B cell (primary cell): ENCODE measurements at regions not wholly inside any gene's neighbourhood (a gene's known extent, or its start where the extent isn't known, plus 50 kb on each side); places are given as distances from the start of the nearest gene placed in this dataset.

Experiments
- ATAC-seq: fragments of 200-7000 bp; cut with Tn5 transposase; one replicate; pipeline ENCODE4 v1.10.0; 2021; ENCODE audit warnings: low read depth, mild to moderate bottlenecking, moderate number of reproducible peaks, moderate library complexity
- CTCF ChIA-PET: fragments of 350-600 bp; sonication (Branson Sonifier 250); formaldehyde crosslinking; loops from one replicate; lab custom pipeline; 2021; ENCODE audit warnings: antibody characterized with exemption, inconsistent platforms; lab: Charles Lee
- POLR2A ChIA-PET: fragments of 350-600 bp; sonication (Branson Sonifier 250); formaldehyde crosslinking; loops from one replicate; lab custom pipeline; 2021; ENCODE audit warnings: antibody characterized with exemption; lab: Charles Lee
- DNase-seq: peaks from one replicate; pipeline ENCODE4 v3.0.0; 2013
- H2AFZ ChIP-seq: 2 replicates; pipeline ENCODE4 v1.6.1; 2012; ENCODE audit warnings: mild to moderate bottlenecking, low read depth, low read length; ENCODE audit not compliant: insufficient read depth, poor library complexity, severe bottlenecking
- H3K27ac ChIP-seq, 2 donors: 1 replicate in 1 of 2; 2 replicates in 1 of 2; pipeline ENCODE4 v1.5.1; 2012 to 2013; ENCODE audit warnings: low read length in 2 of 2, mild to moderate bottlenecking in 2 of 2, moderate library complexity in 1 of 2
- H3K27me3 ChIP-seq, 4 experiments: fragments of 200-600 bp in 1 of 4; sonication (generic) in 1 of 4; replicated peaks in 1 of 4; 1 replicate in 2 of 4; 2 replicates in 2 of 4; pipeline versions ENCODE4 v1.6.1 to v1.7.0; 2013 to 2016; ENCODE audit warnings: low read length in 3 of 4, mild to moderate bottlenecking in 2 of 4, mixed read lengths in 1 of 4, moderate library complexity in 1 of 4; ENCODE audit not compliant: insufficient read depth in 4 of 4, control insufficient read depth in 3 of 4; ENCODE audit errors: control extremely low read depth in 1 of 4
- H3K36me3 ChIP-seq, 2 experiments: replicated peaks in 1 of 2; 1 replicate in 1 of 2; 2 replicates in 1 of 2; pipeline versions ENCODE4 v1.6.1 to v1.7.1; 2013; ENCODE audit warnings: low read length in 1 of 2; ENCODE audit not compliant: insufficient read depth in 2 of 2, control insufficient read depth in 1 of 2; ENCODE audit errors: control extremely low read depth in 1 of 2, extremely low read depth in 1 of 2
- H3K4me1 ChIP-seq, 2 donors: fragments of 200-600 bp in 1 of 2; sonication (generic) in 1 of 2; 1 replicate in 1 of 2; 2 replicates in 1 of 2; pipeline versions ENCODE4 v1.5.1 to v1.6.1; 2013 to 2017; ENCODE audit warnings: low read length in 2 of 2; ENCODE audit not compliant: control insufficient read depth in 2 of 2, insufficient read depth in 2 of 2
- H3K4me2 ChIP-seq: replicated peaks from 2 replicates; pipeline ENCODE3; 2012; ENCODE audit warnings: mild to moderate bottlenecking, low read depth, low read length; ENCODE audit not compliant: poor library complexity, severe bottlenecking
- H3K4me3 ChIP-seq, 5 experiments: fragments of 200-600 bp in 1 of 5; sonication (generic) in 1 of 5; 1 replicate in 3 of 5; 2 replicates in 2 of 5; pipeline versions ENCODE4 v1.5.1 to v1.7.0; 2011 to 2016; ENCODE audit warnings: low read length in 4 of 5, mild to moderate bottlenecking in 4 of 5, low read depth in 2 of 5, control low read depth in 1 of 5, moderate library complexity in 1 of 5; ENCODE audit not compliant: insufficient read depth in 1 of 5; ENCODE audit errors: control extremely low read depth in 1 of 5, extremely low read depth in 1 of 5
- H3K79me2 ChIP-seq: fragments of 200-600 bp; sonication (generic); one replicate; pipeline ENCODE4 v1.6.0; 2016; ENCODE audit warnings: low read length; ENCODE audit not compliant: control insufficient read depth, insufficient read depth
- H3K9ac ChIP-seq: fragments of 200-600 bp; sonication (generic); 2 replicates; pipeline ENCODE4 v1.6.1; 2017; ENCODE audit warnings: mild to moderate bottlenecking, low read length, moderate library complexity
- H3K9me3 ChIP-seq, 3 donors: one replicate each; pipeline versions ENCODE4 v1.6.1 to v1.7.1; 2013; ENCODE audit warnings: low read length in 2 of 3; ENCODE audit not compliant: control insufficient read depth in 2 of 3, insufficient read depth in 1 of 3; ENCODE audit errors: control extremely low read depth in 1 of 3
- H4K20me1 ChIP-seq: 2 replicates; pipeline ENCODE4 v1.6.0; 2012; ENCODE audit warnings: mild to moderate bottlenecking, low read length; ENCODE audit not compliant: insufficient read depth, control insufficient read depth, poor library complexity, severe bottlenecking
- H3K27ac Mint-ChIP-seq: one replicate; pipeline ENCODE4 v1.8.0; 2021; ENCODE audit warnings: mixed read lengths
- H3K27me3 Mint-ChIP-seq: one replicate; pipeline ENCODE4 v1.8.0; 2021; ENCODE audit warnings: mixed read lengths
- H3K4me1 Mint-ChIP-seq: one replicate; pipeline ENCODE4 v1.8.0; 2021; ENCODE audit warnings: mixed read lengths
- H3K4me3 Mint-ChIP-seq: one replicate; pipeline ENCODE4 v1.8.0; 2021; ENCODE audit warnings: mixed read lengths
- H3K9me3 Mint-ChIP-seq: one replicate; pipeline ENCODE4 v1.8.0; 2022; ENCODE audit warnings: mixed read lengths; ENCODE audit not compliant: insufficient read depth
- EZH2 ChIP-seq: IDR thresholded peaks from 2 replicates; pipeline ENCODE4 v1.6.1; 2012; ENCODE audit warnings: borderline replicate concordance, low read depth, mild to moderate bottlenecking, moderate library complexity, low read length; ENCODE audit not compliant: insufficient read depth, poor library complexity, severe bottlenecking
- WGBS: methylation state at CpG from one replicate; pipeline ENCODE4 v1.1.5; 2013; ENCODE audit warnings: missing lambda C conversion rate; ENCODE audit not compliant: insufficient coverage; 5-methylcytosine and 5-hydroxymethylcytosine counted together
- intact Hi-C: fragments of 100-400 bp; cut with micrococcal nuclease; formaldehyde crosslinking; loops from one replicate; pipeline ENCODE4 v1.10.0; 2022
- TF ChIP-seq, protein P1 (sequence below): fragments of 200-600 bp; IDR thresholded peaks from one replicate; pipeline ENCODE4 v1.8.0; 2022; ENCODE audit warnings: antibody characterized with exemption, mild to moderate bottlenecking

DNA sequence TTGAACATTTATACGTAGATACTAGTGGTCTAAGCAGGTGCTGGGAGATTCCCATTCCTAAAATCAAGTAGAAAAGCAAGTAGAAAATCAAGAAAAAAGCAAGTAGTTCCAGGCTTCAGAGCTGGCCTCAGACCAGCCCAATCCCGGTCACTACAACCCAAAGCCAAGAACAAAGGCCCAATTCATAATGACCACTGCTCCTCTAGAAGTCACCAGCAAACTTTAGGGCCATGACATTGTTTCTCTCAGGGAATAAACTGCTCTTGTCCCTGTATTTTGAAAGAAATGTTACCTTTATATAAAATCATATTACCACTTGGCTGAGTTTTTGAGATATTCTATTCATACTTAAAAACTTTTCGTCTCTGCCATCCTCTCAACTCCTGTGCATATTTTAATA lies 106.3 kb upstream of the IL12A start:
- Histone ChIP-seq H3K9me3 (no peaks in the 10 kb centered on the region), H4K20me1 (no peaks in the 10 kb centered on the region), H3K36me3 (no peaks in the 10 kb centered on the region), H3K4me2 (no peak overlapping the region), H3K4me1 (no peaks in the 10 kb centered on the region), H2AFZ (no peak overlapping the region), H3K4me3 (no peak overlapping the region), H3K27me3 (no peaks in the 10 kb centered on the region), H3K27ac (no peak overlapping the region), H3K79me2 (no peaks in the 10 kb centered on the region), H3K9ac (no peak overlapping the region)
- Mint-ChIP-seq H3K4me3 (no peak overlapping the region), H3K27ac (no peak overlapping the region), H3K4me1 (no peaks in the 10 kb centered on the region), H3K9me3 (no peaks in the 10 kb centered on the region), H3K27me3 (peaks cover 12% of the 10 kb centered on the region)
- ChIA-PET CTCF (interaction anchor here (5.8 to 9.9 kb wide), 2 partner anchors 123 to 532 kb away, joined by 100 to 341 read pairs; no protein-coding TSS in a partner anchor), POLR2A (no interaction called here)
- intact Hi-C loops, result loop anchor here (5.0 kb wide), 1 partner anchor 105 kb away; the partner anchor contains the start of gene IL12A
- 100% methylated on average over 1 of the region's 3 CpGs for WGBS
- TF ChIP-seq, protein P1, sequence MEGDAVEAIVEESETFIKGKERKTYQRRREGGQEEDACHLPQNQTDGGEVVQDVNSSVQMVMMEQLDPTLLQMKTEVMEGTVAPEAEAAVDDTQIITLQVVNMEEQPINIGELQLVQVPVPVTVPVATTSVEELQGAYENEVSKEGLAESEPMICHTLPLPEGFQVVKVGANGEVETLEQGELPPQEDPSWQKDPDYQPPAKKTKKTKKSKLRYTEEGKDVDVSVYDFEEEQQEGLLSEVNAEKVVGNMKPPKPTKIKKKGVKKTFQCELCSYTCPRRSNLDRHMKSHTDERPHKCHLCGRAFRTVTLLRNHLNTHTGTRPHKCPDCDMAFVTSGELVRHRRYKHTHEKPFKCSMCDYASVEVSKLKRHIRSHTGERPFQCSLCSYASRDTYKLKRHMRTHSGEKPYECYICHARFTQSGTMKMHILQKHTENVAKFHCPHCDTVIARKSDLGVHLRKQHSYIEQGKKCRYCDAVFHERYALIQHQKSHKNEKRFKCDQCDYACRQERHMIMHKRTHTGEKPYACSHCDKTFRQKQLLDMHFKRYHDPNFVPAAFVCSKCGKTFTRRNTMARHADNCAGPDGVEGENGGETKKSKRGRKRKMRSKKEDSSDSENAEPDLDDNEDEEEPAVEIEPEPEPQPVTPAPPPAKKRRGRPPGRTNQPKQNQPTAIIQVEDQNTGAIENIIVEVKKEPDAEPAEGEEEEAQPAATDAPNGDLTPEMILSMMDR, result no peak
- TF ChIP-seq EZH2, result no peak
- no peak for ATAC-seq
- no peak for DNase-seq

DNA sequence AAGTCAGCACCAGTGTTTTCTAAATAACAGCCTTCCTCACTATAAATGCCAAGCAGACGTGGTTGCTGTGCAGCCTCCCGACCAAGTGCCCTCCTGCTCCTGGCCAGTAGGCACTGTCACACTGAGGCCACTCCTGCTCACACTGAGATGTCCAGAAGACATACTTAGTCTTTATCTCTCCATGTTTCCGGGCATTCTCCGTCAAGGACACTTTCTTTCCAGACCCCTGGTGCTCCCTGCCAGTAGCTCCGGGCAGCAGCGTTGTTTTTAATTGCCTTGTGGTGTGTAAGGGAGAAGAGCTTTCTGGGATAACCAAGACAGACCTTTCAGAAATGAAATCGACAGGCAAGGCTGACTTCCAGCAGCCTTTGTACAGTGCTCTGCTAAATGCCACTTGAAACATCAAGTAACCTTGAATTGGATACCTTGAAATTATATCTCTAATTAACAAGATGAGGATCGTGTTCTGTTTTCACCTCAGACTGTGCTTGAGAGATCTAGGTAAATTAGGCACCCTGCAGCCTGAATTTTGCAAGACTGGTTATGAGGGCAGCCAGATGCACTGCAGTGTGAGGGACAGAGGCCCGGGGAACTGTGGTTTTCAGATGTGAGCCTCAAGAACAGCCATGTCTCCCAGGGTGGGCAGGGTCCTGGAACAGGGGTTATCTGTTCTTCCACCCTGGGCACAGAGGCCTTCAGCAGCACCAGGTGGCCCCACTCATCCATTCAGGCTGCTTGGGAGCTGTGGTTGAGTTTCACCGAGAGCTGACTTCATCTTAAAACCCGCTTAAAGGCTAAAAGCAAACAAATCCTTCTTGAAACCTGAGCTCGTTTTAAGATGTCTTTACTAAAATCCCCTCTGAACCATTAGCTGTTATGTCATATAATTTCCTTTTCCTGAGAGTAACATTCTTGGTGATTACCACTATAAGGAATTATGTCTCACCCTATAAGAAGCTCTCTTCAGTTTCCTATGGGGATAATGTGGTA lies 105.5 kb upstream of the IL12A start:
- H3K4me3 ChIP-seq, result no peak overlapping the region
- no peak overlapping the region for H2AFZ ChIP-seq
- DNase-seq (no peak), ATAC-seq (no peak)
- Mint-ChIP-seq H3K9me3 (no peaks in the 10 kb centered on the region), H3K4me3 (no peak overlapping the region), H3K4me1 (no peaks in the 10 kb centered on the region), H3K27ac (no peak overlapping the region), H3K27me3 (peaks cover 6% of the 10 kb centered on the region)
- CTCF ChIA-PET, result interaction anchor here (0.6 to 9.9 kb wide), 8 partner anchors 10 to 531 kb away, joined by 3 to 341 read pairs (median 24); no protein-coding TSS in a partner anchor
- intact Hi-C loops, result loop anchor here (5.0 kb wide), 1 partner anchor 104 kb away; the partner anchor contains the start of gene IL12A
- H3K4me2 ChIP-seq, result no peak overlapping the region
- no peak overlapping the region for H3K9ac ChIP-seq
- H3K36me3 ChIP-seq, result no peaks in the 10 kb centered on the region
- no peak overlapping the region for H3K27ac ChIP-seq
- 77% methylated on average over 6 of the region's 12 CpGs for WGBS
- H3K4me1 ChIP-seq, result no peaks in the 10 kb centered on the region
- POLR2A ChIA-PET, result no interaction called here
- no peaks in the 10 kb centered on the region for H3K79me2 ChIP-seq
- H4K20me1 ChIP-seq, result no peaks in the 10 kb centered on the region
- TF ChIP-seq EZH2, result no peak
- TF ChIP-seq, protein P1, result no peak
- H3K9me3 ChIP-seq, result no peaks in the 10 kb centered on the region
- H3K27me3 ChIP-seq, result no peaks in the 10 kb centered on the region
